GM19452 (cell line): ENCODE measurements at regions not wholly inside any gene's neighbourhood (a gene's known extent, or its start where the extent isn't known, plus 50 kb on each side); places are given as distances from the start of the nearest gene placed in this dataset.
"Not testable (repeated sequence)": the region's sequence is repeated elsewhere in the genome, so short reads cannot be mapped to it uniquely, and the experiment has no call there.

Source experiments
- ATAC-seq: cut with Tn5 transposase; IDR thresholded peaks from one replicate; pipeline ENCODE4 v1.9.1; 2021; ENCODE audit not compliant: unreplicated experiment

DNA sequence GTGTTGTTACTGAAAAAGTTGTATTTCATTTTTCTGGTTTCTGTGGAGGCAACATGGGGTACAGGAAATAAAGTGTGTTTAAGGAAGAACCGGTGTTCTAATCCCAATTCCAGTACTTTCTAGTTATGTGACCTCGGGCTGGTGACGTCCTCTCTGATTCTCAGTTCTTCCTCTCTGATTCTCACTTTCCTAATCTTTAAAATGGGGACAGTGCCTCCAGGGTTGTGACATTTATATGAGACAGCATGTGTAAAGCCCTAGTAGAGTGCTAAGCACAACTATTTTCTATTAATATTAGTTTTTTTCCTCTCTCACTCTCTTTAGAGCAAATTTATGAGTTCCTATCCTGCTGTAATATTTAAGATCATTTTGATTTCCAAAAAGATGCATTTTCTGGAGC lies 50.9 kb upstream of the PTPDC1 start:
- ATAC-seq = no peak

DNA sequence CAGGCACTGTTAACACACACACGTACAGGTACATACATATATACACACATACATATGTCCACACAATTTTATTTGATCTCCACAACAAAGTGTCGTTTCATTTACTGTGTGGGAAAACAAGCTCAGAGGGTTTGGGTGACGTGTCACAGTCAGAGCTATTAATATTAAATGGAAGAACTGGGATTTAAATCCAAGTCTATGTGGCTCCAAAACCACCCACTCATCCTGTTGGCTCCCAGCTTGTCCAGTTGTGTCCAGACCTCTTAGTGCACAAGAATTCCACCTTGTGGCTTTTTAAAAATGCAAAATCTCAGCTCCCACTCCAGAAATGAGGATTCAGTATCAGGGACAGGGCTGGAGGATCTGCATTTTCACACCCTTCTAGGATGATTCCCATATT lies 52.3 kb upstream of the PTPDC1 start:
- ATAC-seq = no peak

DNA sequence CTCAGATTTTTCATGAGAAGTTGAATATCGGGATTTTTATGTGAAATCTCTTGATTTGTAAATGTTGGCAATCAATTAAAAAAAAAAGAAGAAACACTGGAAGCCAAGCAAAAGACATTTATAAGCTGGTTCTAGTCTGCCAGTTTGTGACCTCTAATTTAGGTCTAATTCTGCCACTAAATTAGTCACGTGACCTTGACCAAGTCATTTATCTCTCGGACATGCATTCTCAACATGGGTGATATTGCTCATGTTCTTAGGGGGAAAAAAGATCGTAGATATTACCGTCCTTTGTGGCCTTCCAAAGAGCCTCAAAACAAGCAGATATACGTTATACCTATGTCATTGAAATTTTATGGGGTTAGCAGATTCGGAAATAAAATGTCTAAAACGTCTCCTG lies 52.9 kb upstream of the PTPDC1 start:
- ATAC-seq = no peak

DNA sequence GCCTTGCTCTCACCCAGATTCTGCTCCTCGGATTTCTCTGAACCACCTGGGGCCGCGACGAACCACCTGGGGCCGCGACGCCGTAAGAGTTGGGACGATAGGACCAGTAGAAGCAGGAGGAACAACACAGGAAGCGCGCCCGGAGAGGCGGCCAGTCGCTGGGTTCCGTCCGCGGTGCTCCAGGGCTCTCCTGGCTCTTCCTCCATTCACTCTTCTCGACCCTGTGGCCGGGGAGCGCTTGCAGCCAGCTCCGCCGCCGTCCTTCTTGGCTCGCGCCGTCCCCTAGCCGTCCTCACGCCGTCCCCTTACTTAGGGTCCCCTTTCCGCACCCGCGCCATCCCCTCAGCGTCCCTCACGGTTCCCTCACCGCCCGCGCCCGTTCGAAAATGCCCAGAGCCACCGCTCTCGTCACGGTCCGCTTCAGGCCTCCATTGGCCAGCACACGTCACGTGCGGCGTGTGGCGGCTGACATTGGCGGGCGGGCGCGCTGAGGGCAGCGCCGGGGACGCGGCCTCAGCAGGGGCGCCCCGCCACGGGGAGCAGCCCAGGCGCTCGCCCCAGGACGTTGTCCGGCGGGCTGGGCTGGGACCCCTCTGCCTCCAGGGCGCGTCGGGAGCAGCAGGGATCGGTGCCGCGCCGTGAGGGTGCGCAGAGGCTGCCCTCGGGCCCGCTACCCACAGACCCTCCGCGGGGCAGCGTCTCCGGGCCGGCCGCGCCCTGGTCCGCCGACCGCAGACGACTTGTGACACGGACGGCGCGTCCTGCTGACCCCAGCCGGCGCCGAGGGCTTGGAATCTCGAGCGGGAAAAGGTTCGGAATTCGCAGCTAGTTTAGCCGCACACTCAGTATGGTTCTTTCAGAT lies 53.7 kb upstream of the PTPDC1 start:
- ATAC-seq = peak; percentile 99

DNA sequence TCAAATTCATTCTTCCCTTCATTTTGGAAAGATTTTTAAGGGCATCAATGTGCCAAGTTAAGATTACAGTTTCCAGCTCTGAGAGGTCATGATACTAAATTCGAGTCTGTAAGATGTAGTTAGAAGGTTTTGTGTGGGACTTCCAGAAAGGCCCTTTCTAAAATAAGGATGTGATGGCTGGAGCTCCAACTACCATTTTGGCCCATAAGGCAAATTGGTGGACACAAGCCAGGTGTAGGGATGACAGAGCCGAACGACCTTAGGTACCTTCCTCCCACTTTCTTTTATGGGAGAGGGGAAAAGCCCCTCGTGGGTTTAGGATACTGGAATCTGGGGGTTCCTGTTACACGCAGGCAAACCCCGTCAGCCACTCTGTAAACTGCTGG lies 54.3 kb upstream of the PTPDC1 start:
- ATAC-seq = no peak

DNA sequence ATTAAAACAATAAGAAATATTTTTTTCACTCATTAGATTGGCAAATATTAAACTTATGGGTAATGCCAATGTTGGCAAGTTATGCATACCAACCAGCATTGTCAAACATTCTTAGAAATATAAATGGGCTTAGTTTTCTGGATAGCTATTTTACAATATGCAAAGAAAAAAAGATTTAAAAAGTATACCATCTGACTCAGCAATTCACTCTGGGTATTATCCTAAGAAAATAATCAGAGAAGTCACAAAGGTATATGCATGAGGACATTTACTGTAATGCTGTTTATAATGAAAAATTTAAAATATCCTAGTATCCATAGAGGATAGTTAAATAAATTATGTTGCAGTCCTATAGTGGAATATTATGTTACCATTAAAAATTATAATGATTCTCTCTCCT lies 57.4 kb upstream of the PTPDC1 start:
- ATAC-seq = no peak

DNA sequence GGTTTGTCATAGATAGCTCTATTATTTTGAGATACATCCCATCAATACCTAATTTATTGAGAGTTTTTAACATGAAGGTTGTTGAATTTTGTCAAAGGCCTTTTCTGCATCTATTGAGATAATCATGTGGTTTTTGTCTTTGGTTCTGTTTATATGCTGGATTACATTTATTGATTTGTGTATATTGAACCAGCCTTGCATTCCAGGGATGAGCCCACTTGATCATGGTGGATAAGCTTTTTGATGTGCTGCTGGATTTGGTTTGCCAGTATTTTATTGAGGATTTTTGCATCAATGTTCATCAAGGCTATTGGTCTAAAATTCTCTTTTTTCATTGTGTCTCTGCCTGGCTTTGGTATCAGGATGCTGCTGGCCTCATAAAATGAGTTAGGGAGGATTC lies 61.8 kb upstream of the PTPDC1 start:
- ATAC-seq = not testable (repeated sequence)

DNA sequence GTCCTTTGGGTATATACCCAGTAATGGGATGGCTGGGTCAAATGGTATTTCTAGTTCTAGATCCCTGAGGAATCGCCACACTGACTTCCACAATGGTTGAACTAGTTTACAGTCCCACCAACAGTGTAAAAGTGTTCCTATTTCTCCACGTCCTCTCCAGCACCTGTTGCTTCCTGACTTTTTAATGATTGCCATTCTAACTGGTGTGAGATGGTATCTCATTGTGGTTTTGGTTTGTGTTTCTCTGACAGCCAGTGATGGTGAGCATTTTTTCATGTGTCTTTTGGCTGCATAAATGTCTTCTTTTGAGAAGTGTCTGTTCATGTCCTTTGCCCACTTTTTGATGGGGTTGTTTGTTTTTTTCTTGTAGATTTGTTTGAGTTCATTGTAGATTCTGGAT lies 63.4 kb upstream of the PTPDC1 start:
- ATAC-seq = not testable (repeated sequence)

DNA sequence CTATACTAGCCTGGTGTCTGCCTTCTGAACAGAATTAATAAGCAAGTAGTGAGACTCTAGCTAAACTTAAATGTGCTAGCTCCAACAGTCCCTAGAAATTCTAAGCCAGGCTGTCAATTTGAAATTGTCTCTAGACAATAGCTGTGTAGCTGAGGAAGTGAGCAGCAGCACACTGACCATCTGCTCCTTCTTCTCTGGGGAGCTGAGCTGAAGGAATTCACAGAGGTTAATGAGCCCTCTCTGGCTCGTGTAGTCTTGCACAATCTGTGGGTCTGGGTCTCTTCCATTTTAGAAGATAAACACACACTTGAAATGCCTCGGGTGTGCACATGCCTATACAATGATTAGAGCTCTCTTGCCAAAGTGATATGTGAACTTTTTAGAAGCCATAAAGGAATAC lies 63.5 kb upstream of the BARX1 start:
- ATAC-seq = no peak

DNA sequence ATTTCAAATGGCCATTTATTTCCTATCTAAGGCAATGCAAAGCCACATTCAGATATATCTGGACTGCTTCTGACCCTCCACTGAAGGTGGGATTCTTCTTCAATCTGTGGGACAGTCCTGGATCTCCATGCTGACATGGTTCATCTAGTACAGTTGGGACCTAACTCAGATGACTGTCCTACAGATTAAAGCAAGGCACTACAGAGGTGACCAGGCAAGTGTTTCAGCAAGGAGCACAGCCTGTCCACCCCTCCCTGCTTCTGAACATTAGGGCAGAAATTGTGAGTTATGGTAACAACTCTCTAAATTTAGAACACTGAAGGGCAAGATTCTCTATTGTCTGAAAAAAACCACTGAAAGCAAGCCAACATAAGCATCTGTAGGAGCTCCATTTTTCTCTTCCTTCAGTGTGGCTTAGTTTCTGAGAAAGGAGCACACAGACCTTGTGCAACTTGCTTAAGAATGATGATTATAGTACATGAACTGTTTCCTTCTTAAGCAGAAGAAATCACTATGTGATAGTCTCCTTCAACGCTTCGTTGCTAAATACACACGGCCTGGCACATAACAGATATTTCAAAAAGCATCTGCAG lies 62.9 kb upstream of the BARX1 start:
- ATAC-seq = no peak

DNA sequence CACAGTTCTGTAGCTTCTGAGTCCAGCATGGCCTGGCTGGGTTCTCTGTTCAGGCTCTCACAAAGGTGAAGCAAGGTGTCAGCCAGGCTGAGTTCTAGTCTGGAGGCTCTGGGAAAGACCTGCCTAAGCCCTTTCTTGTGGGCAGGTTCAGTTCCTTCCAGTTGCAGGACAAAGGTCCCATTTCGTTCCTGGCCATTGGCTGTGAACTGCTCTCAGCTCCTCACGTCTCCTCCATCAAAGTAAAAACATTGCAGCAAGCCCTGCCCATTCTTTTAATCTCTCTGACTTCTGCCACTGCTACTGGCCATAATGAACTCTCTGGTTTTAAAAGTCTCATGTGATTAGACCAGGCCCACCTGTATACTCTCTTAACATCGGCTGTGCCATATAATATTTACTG lies 61.6 kb upstream of the BARX1 start:
- no peak for ATAC-seq

DNA sequence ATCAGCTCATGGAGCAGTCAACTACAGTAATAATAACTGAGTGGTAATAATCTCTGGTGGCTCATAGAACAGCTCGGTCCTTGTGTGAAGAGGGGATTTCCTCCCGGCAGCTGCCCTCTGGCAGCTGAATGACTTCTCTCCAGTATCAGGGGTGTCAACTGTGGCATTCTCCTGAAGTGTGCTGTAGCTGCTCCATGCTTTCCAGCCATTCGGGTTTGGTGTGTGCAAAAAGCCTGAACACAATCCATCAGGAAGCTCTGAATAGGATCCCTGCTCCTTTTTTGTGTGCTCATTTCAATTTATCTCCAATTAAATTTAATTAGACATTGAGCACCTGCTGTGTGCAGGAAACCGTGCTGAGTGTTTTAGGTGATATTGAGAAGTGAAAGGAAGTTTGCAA lies 59.8 kb upstream of the BARX1 start:
- ATAC-seq = no peak

DNA sequence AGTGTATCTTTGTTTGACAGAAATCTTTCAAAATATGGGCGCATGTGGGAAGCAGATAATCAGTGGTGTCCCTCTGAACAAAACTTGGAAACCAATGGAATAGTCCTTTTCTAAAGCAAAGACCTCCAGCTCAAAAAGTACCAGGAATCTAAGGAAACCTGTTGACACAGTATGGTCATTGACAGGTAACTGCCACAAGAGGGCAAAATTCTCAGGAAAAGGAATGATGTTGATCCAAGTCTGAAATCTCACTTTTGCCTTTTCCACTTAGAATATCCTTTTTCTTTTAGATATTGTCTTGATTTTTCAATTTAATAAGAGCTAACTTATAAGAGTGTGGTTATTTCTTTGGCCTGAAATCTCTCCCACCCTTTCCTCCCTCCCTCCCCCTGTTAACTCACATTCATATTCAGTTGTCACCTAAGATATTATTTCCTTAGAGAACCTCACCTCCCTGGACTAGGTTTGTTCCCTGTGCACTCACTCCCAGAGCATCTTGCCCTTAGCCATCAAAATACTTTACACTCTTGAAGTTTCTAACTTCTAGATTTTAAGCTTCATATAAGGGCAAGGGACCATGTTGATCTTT lies 59.0 kb upstream of the BARX1 start:
- no peak for ATAC-seq

DNA sequence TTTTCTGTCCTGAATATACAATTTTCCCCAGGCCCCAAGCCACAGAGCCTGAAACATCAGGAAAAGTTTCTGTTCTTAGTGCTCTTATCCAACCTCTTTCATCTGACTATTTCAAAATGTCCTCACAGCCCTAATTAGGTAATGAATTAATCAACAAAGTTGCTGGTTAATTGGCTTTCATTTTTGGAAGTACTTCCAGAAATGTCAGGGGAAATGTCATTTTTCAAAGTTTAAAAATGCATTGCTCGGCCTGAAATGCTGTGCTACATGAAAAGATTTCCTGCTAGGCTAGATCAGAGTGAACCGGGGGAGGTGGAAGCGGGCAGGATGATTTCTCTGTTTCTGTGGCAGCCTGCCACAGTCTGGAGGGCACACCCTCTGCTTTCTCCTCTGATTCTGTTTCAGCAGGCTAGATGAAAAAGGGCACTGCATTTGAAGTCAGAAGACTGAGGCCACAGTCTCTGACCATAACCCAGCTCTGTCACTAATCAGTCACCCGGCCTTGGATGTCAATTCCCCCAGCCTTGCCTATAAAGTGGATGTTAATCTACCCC lies 55.9 kb upstream of the BARX1 start:
- ATAC-seq = no peak

DNA sequence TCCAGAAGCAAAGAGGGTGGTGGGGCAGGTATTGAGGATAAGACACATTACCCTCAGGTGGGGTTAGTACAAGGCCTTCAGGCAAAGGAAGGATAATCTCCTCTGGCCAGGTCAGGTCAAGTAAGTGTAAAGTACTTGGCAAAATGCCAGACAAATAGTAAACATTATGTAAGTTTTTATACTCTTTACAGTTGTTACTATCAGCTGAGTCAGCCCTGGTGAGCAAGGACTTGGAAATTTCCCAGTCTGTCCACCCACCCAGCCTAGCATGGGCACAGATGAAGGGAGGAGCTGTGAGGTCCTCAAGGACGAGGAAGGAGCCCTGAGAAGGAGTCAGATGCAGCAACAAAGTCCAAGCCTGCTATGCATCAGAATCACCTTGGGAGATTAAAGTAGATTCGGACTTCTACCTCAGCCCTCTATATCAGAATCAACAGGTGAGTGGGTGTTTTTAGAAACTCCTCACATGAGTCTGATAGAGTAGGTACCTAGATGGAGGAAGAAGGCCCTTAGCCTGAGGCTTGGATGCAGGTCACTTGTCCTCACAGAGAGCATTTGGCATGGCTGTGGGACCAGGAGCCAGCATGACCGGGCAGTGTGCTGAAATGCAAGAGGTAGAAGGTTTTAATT lies 50.2 kb upstream of the BARX1 start:
- ATAC-seq = no peak
